ENCODE measurements at regions not wholly inside any gene's neighbourhood (a gene's known extent, or its start where the extent isn't known, plus 50 kb on each side); places are given as distances from the start of the nearest gene placed in this dataset.
A peak's percentile ranks its signal among the peaks of the same experiment; 100 is the strongest.

DNA sequence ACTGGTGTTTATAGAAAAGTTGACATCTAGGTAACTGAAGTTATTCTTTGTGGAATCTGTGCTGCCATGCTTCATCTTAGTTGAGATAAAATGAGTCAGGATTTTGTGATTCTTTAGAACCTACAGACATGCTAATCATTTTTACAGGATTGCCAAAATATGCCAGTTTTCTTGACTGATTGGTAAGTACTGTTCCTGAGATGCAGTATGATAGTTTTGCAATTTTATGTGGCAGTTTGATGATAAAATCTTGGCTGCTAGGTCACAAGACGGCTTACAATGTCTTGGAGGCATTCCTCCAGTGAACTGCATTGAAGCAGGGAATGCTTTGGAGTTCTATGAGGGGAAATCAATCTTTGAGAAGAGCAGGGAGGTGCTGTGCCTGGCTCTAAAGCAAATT is 104.4 kb upstream of the ESX1 start:
- TF ChIP-seq, protein P1, sequence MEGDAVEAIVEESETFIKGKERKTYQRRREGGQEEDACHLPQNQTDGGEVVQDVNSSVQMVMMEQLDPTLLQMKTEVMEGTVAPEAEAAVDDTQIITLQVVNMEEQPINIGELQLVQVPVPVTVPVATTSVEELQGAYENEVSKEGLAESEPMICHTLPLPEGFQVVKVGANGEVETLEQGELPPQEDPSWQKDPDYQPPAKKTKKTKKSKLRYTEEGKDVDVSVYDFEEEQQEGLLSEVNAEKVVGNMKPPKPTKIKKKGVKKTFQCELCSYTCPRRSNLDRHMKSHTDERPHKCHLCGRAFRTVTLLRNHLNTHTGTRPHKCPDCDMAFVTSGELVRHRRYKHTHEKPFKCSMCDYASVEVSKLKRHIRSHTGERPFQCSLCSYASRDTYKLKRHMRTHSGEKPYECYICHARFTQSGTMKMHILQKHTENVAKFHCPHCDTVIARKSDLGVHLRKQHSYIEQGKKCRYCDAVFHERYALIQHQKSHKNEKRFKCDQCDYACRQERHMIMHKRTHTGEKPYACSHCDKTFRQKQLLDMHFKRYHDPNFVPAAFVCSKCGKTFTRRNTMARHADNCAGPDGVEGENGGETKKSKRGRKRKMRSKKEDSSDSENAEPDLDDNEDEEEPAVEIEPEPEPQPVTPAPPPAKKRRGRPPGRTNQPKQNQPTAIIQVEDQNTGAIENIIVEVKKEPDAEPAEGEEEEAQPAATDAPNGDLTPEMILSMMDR (IDR thresholded peaks at IDR 0.05; ENCODE audit: insufficient read depth, low read depth, low read length, missing control alignments) = no peak
- DNase-seq (ENCODE audit: low read depth) = no peak
- H3K4me3 ChIP-seq (ENCODE audit: low read length) = no peak overlapping the region

DNA sequence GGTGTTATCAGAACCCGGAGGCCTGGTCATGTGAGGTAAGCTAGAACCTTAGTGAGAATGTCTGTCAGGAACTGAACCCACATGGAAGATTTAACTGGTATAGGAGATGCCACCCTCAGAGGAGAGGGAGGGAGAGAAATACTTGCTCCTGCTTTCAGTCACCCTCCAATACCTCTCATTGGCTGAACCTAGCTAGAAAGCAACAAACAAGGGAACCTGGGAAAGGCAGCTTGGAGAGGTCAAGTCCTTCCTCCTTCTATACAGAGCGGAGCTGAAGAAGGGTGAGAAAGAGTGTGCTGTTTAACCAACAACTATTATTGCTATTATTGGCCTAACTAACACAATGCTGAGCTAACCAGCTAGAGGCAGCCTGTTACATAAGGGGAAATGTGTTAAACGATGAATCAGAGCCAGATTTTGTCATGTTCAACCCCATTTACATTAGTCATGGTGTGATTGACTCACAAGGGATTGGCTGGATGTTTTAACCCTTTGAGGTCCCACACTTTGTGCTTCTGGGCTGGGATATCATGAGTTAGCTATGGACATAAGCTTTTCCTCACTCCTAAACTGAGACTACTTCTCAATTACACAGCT is 96.5 kb upstream of the ESX1 start:
- no peak overlapping the region for H3K4me3 ChIP-seq (ENCODE audit: low read length)
- peak; percentile 90 for DNase-seq (ENCODE audit: low read depth)
- TF ChIP-seq, protein P1 (IDR thresholded peaks at IDR 0.05; ENCODE audit: insufficient read depth, low read depth, low read length, missing control alignments) = no peak

DNA sequence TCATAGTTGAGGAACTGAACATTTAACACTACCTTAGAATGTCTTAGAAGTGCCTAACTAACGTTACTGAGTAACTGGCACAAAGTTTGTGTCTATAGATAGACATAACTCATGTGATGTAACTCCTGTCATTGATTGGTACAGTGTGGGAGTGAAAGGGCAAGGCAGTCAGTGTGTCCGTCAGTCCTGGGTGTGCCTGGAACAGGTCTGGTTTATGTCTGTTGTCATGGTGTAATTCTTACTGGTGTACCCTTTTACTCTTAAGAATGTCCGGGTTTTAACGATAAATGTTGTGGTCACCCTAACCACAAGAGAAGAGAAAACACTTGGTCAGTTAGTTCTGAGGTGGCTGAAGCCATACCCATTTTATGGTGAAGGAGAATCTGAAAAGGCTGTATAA is 93.1 kb upstream of the ESX1 start:
- TF ChIP-seq, protein P1 (IDR thresholded peaks at IDR 0.05; ENCODE audit: insufficient read depth, low read depth, low read length, missing control alignments) = no peak
- DNase-seq (ENCODE audit: low read depth) = no peak
- H3K4me3 ChIP-seq (ENCODE audit: low read length) = no peak overlapping the region

DNA sequence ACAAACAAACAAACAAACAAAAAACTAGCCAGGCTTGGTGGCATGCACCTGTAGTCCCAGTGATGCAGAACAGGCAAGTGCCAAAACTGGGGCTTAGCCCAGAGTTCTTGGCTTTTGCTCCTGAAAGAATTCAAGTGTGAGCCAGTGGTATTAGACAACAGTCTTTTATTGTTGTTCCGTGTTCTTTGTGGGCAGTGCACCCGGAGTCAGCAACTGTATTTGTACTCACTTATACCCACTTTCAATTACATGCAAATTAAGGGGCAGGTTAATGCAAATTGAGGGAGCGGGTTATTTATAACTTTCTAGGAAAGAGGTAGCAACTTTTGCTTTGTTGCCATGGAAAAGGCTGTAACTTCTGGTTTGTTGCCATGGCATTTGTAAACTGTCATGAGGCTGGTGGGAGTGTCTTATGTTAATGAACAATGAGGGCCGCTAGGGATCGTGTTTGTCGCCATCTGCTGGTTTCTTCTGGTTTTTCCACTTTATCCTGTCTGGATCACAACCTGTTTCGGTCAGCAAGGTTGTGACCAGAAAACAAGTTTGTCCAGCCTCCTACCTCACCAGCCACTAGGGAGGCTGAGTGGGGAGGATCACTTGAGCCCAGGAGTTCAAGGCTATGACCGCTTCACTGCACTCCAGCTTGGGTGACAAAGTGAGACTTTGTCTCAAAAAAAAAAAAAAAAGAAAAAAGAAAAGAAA is 88.8 kb upstream of the ESX1 start:
- TF ChIP-seq, protein P1 (IDR thresholded peaks at IDR 0.05; ENCODE audit: insufficient read depth, low read depth, low read length, missing control alignments) = peak; percentile 64
- H3K4me3 ChIP-seq (ENCODE audit: low read length) = no peak overlapping the region
- DNase-seq (ENCODE audit: low read depth) = peak; percentile 63

DNA sequence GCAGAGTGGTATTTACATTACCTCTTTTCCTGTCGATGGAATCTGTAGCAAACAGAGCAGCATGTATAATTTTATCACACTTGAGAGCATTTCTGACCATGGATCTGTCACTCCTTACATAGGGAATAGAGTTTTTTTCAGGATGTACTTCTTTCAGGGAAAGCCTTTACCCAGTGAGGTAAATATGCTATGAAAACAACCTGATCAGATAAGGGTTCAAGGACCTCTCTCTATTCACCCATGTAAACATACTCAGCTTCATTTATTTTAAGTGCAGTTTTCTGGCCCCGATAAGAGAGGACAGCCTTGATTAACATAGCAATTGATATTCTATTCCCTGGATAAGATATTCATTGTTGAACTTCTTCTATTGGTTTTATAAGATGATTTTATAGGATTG is 87.3 kb upstream of the ESX1 start:
- no peak overlapping the region for H3K4me3 ChIP-seq (ENCODE audit: low read length)
- DNase-seq (ENCODE audit: low read depth) = no peak
- TF ChIP-seq, protein P1 (IDR thresholded peaks at IDR 0.05; ENCODE audit: insufficient read depth, low read depth, low read length, missing control alignments) = no peak

DNA sequence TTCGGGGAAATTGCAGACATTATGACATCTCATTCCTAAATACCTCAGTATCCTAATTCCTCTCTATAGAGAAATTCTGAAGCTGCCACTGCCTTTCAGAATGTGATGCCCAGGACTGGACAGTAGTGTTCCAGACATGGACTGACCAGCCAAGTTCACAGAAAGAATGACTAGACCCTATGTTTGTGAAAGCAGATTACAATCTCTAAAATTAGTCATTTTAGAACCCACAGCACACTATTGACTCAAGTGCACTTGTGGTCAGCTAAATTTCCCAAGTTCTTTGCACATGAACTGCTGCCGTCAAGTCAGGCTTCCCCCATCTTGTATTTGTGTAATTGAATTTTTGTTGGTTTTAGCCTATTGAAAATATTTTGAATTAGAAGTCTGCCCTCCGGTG is 81.0 kb upstream of the ESX1 start:
- no peak overlapping the region for H3K4me3 ChIP-seq (ENCODE audit: low read length)
- TF ChIP-seq, protein P1 (IDR thresholded peaks at IDR 0.05; ENCODE audit: insufficient read depth, low read depth, low read length, missing control alignments) = no peak
- DNase-seq (ENCODE audit: low read depth) = peak; percentile 14

DNA sequence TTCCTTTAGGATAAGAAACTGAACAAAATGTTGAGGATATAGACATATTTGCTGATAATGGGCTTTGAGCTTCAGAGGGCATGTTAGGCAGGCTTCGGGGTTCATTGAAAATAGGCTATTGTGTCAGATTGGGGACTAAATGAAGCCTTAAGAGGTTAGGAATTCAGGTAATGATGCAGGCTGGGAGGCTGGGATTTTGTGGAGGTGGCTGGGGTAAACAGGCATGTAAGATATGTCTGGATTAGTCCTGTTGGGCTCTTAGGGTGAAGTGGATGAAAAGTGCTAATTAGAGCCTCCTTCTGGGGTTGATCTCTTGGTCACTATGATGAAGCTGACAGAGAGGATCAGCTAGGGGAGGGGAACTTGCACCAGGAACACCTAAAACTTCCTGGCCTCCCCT is 80.2 kb upstream of the ESX1 start:
- DNase-seq (ENCODE audit: low read depth) = no peak
- TF ChIP-seq, protein P1 (IDR thresholded peaks at IDR 0.05; ENCODE audit: insufficient read depth, low read depth, low read length, missing control alignments) = no peak
- no peak overlapping the region for H3K4me3 ChIP-seq (ENCODE audit: low read length)

Measured in epithelial cell of esophagus (primary cell).